ENCODE measurements at regions not wholly inside any gene's neighbourhood (a gene's known extent, or its start where the extent isn't known, plus 50 kb on each side); places are given as distances from the start of the nearest gene placed in this dataset.

DNA sequence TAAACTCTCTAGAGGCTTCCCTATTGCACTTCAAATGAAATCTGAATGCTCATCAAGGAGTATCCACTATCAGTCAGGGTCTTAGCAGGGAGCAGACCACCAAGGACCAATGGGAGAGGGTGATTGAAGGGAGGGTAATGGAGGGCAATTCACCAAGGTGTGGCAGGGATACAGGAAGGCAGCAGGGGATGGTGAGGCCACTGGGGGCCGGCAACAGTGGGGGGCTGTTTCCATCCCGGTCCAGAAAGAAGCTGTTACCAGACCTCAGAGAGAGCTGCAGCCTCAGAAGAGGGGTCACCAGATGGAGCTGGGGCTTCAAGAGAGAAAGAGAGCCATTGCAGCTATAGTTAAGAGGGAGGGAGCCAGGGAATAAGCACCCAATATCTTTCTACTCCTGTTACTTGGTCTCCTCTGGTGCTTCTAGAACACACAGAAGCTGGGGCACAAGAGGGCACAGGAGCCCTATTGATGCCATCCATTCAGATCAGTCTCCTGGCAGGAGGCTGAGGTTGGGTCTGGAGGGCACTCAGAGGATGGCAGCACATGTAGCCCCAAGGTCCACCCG lies 417.6 kb downstream of the PTPRU start (continued):
- TF ChIP-seq, protein P1, sequence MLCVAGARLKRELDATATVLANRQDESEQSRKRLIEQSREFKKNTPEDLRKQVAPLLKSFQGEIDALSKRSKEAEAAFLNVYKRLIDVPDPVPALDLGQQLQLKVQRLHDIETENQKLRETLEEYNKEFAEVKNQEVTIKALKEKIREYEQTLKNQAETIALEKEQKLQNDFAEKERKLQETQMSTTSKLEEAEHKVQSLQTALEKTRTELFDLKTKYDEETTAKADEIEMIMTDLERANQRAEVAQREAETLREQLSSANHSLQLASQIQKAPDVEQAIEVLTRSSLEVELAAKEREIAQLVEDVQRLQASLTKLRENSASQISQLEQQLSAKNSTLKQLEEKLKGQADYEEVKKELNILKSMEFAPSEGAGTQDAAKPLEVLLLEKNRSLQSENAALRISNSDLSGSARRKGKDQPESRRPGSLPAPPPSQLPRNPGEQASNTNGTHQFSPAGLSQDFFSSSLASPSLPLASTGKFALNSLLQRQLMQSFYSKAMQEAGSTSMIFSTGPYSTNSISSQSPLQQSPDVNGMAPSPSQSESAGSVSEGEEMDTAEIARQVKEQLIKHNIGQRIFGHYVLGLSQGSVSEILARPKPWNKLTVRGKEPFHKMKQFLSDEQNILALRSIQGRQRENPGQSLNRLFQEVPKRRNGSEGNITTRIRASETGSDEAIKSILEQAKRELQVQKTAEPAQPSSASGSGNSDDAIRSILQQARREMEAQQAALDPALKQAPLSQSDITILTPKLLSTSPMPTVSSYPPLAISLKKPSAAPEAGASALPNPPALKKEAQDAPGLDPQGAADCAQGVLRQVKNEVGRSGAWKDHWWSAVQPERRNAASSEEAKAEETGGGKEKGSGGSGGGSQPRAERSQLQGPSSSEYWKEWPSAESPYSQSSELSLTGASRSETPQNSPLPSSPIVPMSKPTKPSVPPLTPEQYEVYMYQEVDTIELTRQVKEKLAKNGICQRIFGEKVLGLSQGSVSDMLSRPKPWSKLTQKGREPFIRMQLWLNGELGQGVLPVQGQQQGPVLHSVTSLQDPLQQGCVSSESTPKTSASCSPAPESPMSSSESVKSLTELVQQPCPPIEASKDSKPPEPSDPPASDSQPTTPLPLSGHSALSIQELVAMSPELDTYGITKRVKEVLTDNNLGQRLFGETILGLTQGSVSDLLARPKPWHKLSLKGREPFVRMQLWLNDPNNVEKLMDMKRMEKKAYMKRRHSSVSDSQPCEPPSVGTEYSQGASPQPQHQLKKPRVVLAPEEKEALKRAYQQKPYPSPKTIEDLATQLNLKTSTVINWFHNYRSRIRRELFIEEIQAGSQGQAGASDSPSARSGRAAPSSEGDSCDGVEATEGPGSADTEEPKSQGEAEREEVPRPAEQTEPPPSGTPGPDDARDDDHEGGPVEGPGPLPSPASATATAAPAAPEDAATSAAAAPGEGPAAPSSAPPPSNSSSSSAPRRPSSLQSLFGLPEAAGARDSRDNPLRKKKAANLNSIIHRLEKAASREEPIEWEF (IDR thresholded peaks at IDR 0.05; ENCODE audit: insufficient replicate concordance, low read depth, low read length) = no peak

DNA sequence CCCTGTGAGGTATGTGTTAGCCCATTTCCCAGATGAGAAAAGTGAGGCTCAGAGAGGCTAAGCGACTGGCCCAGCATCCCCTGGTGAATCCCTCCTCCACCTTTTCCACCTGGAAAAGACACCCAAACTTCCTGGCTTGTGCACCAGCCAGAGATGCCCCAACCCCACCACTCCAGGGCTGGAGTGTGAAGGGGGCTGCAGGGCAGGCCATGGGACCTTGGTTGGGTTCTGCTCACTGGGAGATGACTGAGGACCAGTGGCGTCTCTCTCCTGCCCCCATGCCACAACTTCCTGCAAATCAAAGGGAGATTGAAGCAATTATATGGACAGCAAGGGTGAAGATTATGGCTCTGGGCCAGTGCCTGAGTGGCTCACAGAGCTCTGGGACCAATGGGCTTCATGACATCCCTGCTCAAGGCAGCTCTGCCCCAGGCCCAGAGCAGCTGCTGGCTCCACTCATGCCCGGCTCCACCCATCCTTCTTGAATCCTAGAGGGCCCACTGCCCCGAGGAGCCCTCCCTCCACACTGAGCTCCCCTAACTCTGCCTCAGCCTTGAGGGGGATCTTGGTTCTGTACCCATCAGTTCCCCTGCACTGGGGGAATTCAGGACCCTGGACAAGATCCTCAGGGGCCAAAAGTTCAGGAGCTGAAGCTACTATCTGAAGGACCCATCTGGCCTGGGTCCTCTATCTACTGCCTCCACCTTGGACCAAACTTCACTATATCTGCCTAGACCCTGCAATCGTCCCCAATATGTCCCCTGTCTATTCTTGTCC lies 416.9 kb downstream of the PTPRU start:
- no peak for TF ChIP-seq HDAC6 (IDR thresholded peaks at IDR 0.05; ENCODE audit: unreplicated experiment)
- TF ChIP-seq PAX5 (IDR thresholded peaks at IDR 0.05; ENCODE audit: borderline replicate concordance, low read depth, low read length) = no peak
- TF ChIP-seq, protein P2, sequence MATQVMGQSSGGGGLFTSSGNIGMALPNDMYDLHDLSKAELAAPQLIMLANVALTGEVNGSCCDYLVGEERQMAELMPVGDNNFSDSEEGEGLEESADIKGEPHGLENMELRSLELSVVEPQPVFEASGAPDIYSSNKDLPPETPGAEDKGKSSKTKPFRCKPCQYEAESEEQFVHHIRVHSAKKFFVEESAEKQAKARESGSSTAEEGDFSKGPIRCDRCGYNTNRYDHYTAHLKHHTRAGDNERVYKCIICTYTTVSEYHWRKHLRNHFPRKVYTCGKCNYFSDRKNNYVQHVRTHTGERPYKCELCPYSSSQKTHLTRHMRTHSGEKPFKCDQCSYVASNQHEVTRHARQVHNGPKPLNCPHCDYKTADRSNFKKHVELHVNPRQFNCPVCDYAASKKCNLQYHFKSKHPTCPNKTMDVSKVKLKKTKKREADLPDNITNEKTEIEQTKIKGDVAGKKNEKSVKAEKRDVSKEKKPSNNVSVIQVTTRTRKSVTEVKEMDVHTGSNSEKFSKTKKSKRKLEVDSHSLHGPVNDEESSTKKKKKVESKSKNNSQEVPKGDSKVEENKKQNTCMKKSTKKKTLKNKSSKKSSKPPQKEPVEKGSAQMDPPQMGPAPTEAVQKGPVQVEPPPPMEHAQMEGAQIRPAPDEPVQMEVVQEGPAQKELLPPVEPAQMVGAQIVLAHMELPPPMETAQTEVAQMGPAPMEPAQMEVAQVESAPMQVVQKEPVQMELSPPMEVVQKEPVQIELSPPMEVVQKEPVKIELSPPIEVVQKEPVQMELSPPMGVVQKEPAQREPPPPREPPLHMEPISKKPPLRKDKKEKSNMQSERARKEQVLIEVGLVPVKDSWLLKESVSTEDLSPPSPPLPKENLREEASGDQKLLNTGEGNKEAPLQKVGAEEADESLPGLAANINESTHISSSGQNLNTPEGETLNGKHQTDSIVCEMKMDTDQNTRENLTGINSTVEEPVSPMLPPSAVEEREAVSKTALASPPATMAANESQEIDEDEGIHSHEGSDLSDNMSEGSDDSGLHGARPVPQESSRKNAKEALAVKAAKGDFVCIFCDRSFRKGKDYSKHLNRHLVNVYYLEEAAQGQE (IDR thresholded peaks at IDR 0.05; ENCODE audit: low read depth, low read length) = peak; percentile 83
- DNase-seq (ENCODE audit: low read depth, low spot score) (no peak), ATAC-seq (no peak), FAIRE-seq (no peak)
- H3K27ac ChIP-seq (ENCODE audit: control insufficient read depth, insufficient read depth) = no peak overlapping the region
- H3K4me3 ChIP-seq = no peak overlapping the region
- RAD21 ChIA-PET (ENCODE audit: unreplicated experiment) = no interaction called here
- H3K79me2 ChIP-seq (ENCODE audit: control insufficient read depth, insufficient read depth, low read length) = no peaks in the 10 kb centered on the region
- H3K27me3 ChIP-seq (replicated peaks in 1 of 2; ENCODE audit: control insufficient read depth in 2 of 2, insufficient read depth in 2 of 2, low read length in 1 of 2) = no peaks in the 10 kb centered on the region
- H3K4me2 ChIP-seq (ENCODE audit: control insufficient read depth, insufficient read depth) = no peak overlapping the region
- no peak overlapping the region for H3K9ac ChIP-seq (ENCODE audit: control insufficient read depth, insufficient read depth, low read length)
- no peaks in the 10 kb centered on the region for H4K20me1 ChIP-seq (ENCODE audit: control insufficient read depth, insufficient read depth)
- POLR2A ChIA-PET = no interaction called here
- H3K36me3 ChIP-seq (ENCODE audit: control insufficient read depth in 2 of 2, insufficient read depth in 2 of 2, low read length in 1 of 2) = no peaks in the 10 kb centered on the region
- SMC1A ChIA-PET (ENCODE audit: uncharacterized antibody, unreplicated experiment) = no interaction called here
- H2AFZ ChIP-seq (ENCODE audit: control insufficient read depth, low read depth, low read length) = no peak overlapping the region
- 29% methylated on average over 5 of the region's 5 CpGs for WGBS (ENCODE audit: insufficient coverage, insufficient replicate concordance, low lambda C conversion rate, missing lambda C conversion rate)
- no TSS peak for BruUV-seq (replicated peaks)
- H3K4me1 ChIP-seq (ENCODE audit: control insufficient read depth, insufficient read depth, low read length) = no peaks in the 10 kb centered on the region
- intact Hi-C loops (cut with micrococcal nuclease; ENCODE audit: unreplicated experiment) = no loop called here
- CTCF ChIA-PET = no interaction called here
- H3K9me3 ChIP-seq (replicated peaks; ENCODE audit: control insufficient read depth, insufficient read depth, low read length) = no peaks in the 10 kb centered on the region
- in situ Hi-C loops (cut with MboI) = no loop called here
